PC-9 (cell line): ENCODE measurements at regions not wholly inside any gene's neighbourhood (a gene's known extent, or its start where the extent isn't known, plus 50 kb on each side); places are given as distances from the start of the nearest gene placed in this dataset.
"Not testable (repeated sequence)": the region's sequence is repeated elsewhere in the genome, so short reads cannot be mapped to it uniquely, and the experiment has no call there.

Source experiments
- BruUV-seq: library from RNA; stranded (reverse); fragments of 400-500 nt; replicated peaks from 2 replicates; lab custom pipeline; 2021; lab: Mats Ljungman, UMichigan
- CTCF ChIA-PET: fragments of 300-600 bp; sonication (Branson Sonifier 250); formaldehyde crosslinking; loops from one replicate; lab custom pipeline; 2022; ENCODE audit warnings: antibody characterized with exemption; lab: Charles Lee
- POLR2A ChIA-PET: fragments of 300-600 bp; sonication (Branson Sonifier 250); formaldehyde crosslinking; loops from one replicate; lab custom pipeline; 2022; ENCODE audit warnings: antibody characterized with exemption; ENCODE audit not compliant: unreplicated experiment; lab: Charles Lee
- DNase-seq, 2 experiments: peaks; one replicate each; pipeline versions ENCODE4 v3.0.0 to v3.0.0-alpha.2; 2015 to 2022; ENCODE audit warnings: mixed read lengths in 1 of 2
- H2AFZ ChIP-seq: fragments of 200-600 bp; sonication (generic); 2 replicates; pipeline ENCODE4 v1.8.1; 2017; ENCODE audit warnings: antibody characterized with exemption
- H3F3A ChIP-seq: fragments of 200-600 bp; sonication (generic); 2 replicates; pipeline ENCODE4 v1.8.1; 2017; ENCODE audit warnings: antibody characterized with exemption, mild to moderate bottlenecking, low read depth; ENCODE audit not compliant: insufficient read depth
- H3K27ac ChIP-seq: fragments of 200-600 bp; sonication (generic); 2 replicates; pipeline ENCODE4 v1.6.1; 2016; ENCODE audit warnings: mixed run types
- H3K27me3 ChIP-seq: fragments of 200-600 bp; sonication (generic); 2 replicates; pipeline ENCODE4 v1.6.1; 2016; ENCODE audit warnings: low read depth, mixed run types; ENCODE audit not compliant: insufficient read depth
- H3K36me3 ChIP-seq: fragments of 200-600 bp; sonication (generic); 2 replicates; pipeline ENCODE4 v1.6.1; 2016; ENCODE audit warnings: low read depth, mixed run types
- H3K4me1 ChIP-seq: fragments of 200-600 bp; sonication (generic); replicated peaks from 2 replicates; pipeline ENCODE4 v1.6.1; 2016; ENCODE audit warnings: mixed run types; ENCODE audit not compliant: insufficient read depth
- H3K4me2 ChIP-seq: fragments of 200-600 bp; sonication (generic); 2 replicates; pipeline ENCODE4 v1.6.1; 2017; ENCODE audit warnings: mixed run types
- H3K4me3 ChIP-seq: fragments of 200-600 bp; sonication (generic); 2 replicates; pipeline ENCODE4 v1.6.1; 2016; ENCODE audit warnings: mixed run types
- H3K79me2 ChIP-seq: fragments of 200-600 bp; sonication (generic); 2 replicates; pipeline ENCODE4 v1.6.1; 2017; ENCODE audit warnings: low read depth, mixed run types
- H3K9me2 ChIP-seq: fragments of 200-600 bp; sonication (generic); 2 replicates; pipeline ENCODE4 v1.8.1; 2017; ENCODE audit warnings: mild to moderate bottlenecking; ENCODE audit not compliant: insufficient read depth
- H3K9me3 ChIP-seq: fragments of 200-600 bp; sonication (generic); 2 replicates; pipeline ENCODE4 v1.8.1; 2016; ENCODE audit warnings: low read depth; ENCODE audit not compliant: insufficient read depth
- H4K20me1 ChIP-seq: fragments of 200-600 bp; sonication (generic); 2 replicates; pipeline ENCODE4 v1.8.1; 2017; ENCODE audit not compliant: insufficient read depth
- intact Hi-C: fragments of 100-400 bp; cut with micrococcal nuclease; formaldehyde crosslinking; loops from one replicate; pipeline ENCODE4 v1.10.0; 2022; ENCODE audit not compliant: unreplicated experiment

DNA sequence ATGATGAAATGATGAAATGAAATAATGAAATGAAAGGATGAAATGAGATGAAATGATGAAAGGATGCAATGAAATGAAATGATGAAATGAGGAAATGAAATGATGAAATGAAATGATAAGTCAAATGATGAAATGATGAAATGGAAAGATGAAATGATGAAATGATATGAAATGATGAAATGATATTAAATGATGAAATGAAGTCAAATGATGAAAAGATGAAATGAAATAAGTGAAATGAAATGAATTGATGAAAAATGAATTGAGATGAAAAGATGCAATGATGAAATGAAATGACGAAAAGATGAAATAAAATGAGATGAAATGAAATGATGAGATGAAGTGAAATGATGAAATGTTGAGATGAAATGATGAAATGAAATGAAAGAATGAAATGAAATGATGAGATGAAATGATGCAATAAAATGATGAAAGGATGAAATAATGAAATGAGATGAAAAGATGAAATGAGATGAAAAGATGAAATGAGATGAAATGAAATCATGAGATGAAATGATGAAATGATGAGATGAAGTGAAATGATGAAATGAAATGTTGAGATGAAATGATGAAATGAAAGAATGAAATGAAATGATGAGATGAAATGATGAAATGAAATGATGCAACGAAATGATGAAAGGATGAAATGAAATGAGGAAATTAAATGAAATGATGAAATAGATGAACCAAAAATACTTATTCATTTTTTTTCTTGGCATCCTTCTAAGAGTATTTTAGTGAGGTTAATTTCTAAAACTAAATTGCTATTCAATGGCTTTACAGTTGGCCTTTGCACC is 139.8 kb upstream of the ERV3-1 start:
- H3K9me3 ChIP-seq, H2AFZ ChIP-seq, H4K20me1 ChIP-seq, H3F3A ChIP-seq, DNase-seq, BruUV-seq, CTCF ChIA-PET, H3K4me1 ChIP-seq, H3K79me2 ChIP-seq, POLR2A ChIA-PET, H3K4me3 ChIP-seq, H3K4me2 ChIP-seq, H3K36me3 ChIP-seq, H3K27me3 ChIP-seq, intact Hi-C loops, H3K9me2 ChIP-seq: not testable (repeated sequence)
- H3K27ac ChIP-seq = peak overlapping the region; percentile 47; the same call in 1 of the 2 replicates

DNA sequence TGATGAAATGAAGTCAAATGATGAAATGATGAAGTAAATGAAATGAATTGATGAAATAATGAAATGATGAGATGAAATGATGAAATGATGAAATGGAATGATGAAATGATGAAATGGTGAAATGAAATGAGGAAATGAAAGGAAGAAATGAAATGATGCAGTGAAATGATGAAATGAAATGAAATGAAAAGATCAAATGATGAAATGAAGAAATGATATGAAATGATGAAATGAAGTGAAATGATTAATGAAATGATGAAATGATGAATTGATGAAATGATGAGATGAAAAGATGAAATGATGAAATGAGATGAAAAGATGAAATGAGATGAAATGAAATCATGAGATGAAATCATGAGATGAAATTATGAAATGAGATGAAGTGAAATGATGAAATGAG is 139.2 kb upstream of the ERV3-1 start:
- H2AFZ ChIP-seq, H3K4me3 ChIP-seq, H3F3A ChIP-seq, intact Hi-C loops, H3K9me2 ChIP-seq, H3K79me2 ChIP-seq, DNase-seq, CTCF ChIA-PET, BruUV-seq, H3K27me3 ChIP-seq, H4K20me1 ChIP-seq, POLR2A ChIA-PET, H3K36me3 ChIP-seq, H3K9me3 ChIP-seq, H3K4me1 ChIP-seq, H3K4me2 ChIP-seq: not testable (repeated sequence)
- H3K27ac ChIP-seq = peak overlapping the region; percentile 47; the same call in 1 of the 2 replicates

DNA sequence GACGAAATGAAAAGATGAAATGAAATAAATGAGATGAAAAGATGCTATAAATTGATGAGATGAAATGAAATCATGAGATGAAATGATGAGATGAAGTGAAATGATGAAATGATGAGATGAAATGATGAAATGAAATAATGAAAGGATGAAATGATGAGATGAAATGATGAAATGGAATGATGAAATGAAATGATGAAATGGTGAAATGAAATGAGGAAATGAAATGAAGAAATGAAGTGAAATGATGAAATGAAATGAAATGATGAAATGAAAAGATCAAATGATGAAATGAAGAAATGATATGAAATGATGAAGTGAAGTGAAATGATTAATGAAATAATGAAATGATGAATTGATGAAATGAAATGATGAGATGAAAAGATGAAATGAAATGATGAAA is 138.5 kb upstream of the ERV3-1 start:
- H3K27me3 ChIP-seq, H3K4me2 ChIP-seq, H3K9me2 ChIP-seq, H3K79me2 ChIP-seq, DNase-seq, intact Hi-C loops, CTCF ChIA-PET, POLR2A ChIA-PET, H4K20me1 ChIP-seq, H3K36me3 ChIP-seq, H3F3A ChIP-seq, H3K9me3 ChIP-seq, H3K4me1 ChIP-seq, H2AFZ ChIP-seq, BruUV-seq, H3K4me3 ChIP-seq: not testable (repeated sequence)
- H3K27ac ChIP-seq = peak overlapping the region; percentile 3; the same call in 1 of the 2 replicates

DNA sequence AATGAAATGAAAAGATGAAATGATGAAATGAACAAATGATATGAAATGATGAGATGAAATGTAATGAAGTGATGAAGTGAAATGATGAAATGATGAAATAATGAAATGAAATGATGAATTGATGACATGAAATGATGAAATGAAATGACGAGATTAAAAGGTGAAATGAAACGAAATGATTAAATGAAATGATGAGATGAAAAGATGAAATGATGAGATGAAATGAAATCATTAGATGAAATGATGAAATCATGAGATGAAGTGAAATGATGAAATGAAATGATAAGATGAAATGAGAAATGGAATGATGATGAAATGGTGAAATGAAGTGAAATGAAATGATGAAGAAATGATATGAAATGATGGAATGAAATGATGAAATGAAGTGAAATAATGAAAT is 138.1 kb upstream of the ERV3-1 start:
- intact Hi-C loops, POLR2A ChIA-PET, H4K20me1 ChIP-seq, H3K9me3 ChIP-seq, H3K27me3 ChIP-seq, H2AFZ ChIP-seq, DNase-seq, H3K4me2 ChIP-seq, H3K4me3 ChIP-seq, H3K36me3 ChIP-seq, H3K79me2 ChIP-seq, H3K4me1 ChIP-seq, BruUV-seq, H3F3A ChIP-seq, CTCF ChIA-PET, H3K9me2 ChIP-seq: not testable (repeated sequence)
- peak overlapping the region; percentile 3; the same call in 1 of the 2 replicates for H3K27ac ChIP-seq

DNA sequence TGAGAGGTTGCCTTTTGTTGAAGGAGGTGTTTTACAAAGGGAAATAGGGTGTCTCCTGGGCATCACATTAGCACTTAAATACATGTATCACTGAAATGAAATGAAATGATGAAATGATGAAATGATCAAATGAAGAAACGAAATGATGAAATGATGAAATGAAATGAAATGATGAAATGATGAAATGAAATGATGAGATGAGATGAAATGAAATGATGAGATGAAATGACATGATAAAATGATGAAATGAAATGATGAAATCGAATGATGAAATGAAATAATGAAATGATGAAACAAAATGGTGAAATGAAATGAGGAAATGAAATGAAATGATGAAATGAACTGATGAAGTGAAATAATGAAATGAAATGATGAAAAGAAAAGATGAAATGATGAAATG is 137.6 kb upstream of the ERV3-1 start:
- not testable (repeated sequence) for BruUV-seq

DNA sequence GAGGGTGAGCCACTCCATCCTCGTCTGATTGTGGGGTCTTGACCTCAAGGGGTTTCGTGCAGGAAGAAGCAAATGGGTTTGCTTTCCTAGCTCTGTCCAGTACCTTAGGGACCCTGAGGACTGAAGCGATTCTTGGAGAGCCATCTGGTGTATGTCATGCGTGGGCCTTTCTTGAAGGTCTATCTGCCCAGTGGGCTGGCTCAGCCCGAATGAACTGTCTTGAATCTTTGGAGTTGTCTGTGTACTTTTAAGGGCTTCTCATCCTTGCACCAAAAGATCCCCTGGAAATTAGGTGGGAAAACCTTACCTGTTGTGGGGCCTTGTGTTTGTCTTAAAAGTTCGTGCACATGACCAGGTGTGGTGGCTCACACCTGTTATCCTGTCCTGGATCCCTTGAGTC is 135.4 kb upstream of the ERV3-1 start:
- H3K27me3 ChIP-seq, H3K4me2 ChIP-seq, H3F3A ChIP-seq, H3K4me3 ChIP-seq, H3K4me1 ChIP-seq, H3K36me3 ChIP-seq, POLR2A ChIA-PET, H3K79me2 ChIP-seq, DNase-seq, H2AFZ ChIP-seq, H3K9me3 ChIP-seq, BruUV-seq, H4K20me1 ChIP-seq, intact Hi-C loops, H3K27ac ChIP-seq, CTCF ChIA-PET, H3K9me2 ChIP-seq: not testable (repeated sequence)

More for the DNA sequence above, 137.6 kb upstream of the ERV3-1 start:
- H2AFZ ChIP-seq, H3K9me3 ChIP-seq, intact Hi-C loops, H3K4me1 ChIP-seq, POLR2A ChIA-PET, H3K36me3 ChIP-seq, CTCF ChIA-PET, H3F3A ChIP-seq, H4K20me1 ChIP-seq, H3K27me3 ChIP-seq, H3K9me2 ChIP-seq, DNase-seq, H3K4me2 ChIP-seq, H3K27ac ChIP-seq, H3K4me3 ChIP-seq, H3K79me2 ChIP-seq: not testable (repeated sequence)

DNA sequence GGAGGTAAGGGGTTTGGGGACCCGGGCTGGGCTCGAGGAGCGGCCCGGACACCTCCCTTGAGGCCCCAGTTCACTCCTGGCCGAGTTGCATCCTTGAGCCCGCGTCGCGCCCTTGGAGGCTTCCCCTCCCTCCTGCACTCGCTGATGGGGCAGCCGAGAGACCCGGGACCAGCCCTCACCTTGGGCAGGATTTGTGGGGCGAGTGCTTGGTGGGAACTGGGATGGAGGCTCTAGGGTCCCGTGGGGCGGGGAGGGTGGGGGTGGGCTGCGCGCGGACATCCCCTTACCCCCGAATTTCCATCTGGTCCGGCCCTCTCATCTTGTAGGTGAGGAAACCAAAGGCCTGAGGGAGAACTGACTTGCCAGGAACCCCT is 134.9 kb upstream of the ERV3-1 start:
- H3K4me3 ChIP-seq, H3K79me2 ChIP-seq, intact Hi-C loops, H3K4me1 ChIP-seq, H3K27ac ChIP-seq, H3K9me2 ChIP-seq, POLR2A ChIA-PET, H3K36me3 ChIP-seq, H4K20me1 ChIP-seq, H3F3A ChIP-seq, H3K9me3 ChIP-seq, H3K4me2 ChIP-seq, CTCF ChIA-PET, DNase-seq, H3K27me3 ChIP-seq, BruUV-seq, H2AFZ ChIP-seq: not testable (repeated sequence)
